WI38 (cell line): ENCODE measurements at regions not wholly inside any gene's neighbourhood (a gene's known extent, or its start where the extent isn't known, plus 50 kb on each side); places are given as distances from the start of the nearest gene placed in this dataset.

Experiments
- H3K4me3 ChIP-seq: 2 replicates; pipeline ENCODE4 v1.5.1; 2011; ENCODE audit warnings: low read depth, mild to moderate bottlenecking, control low read depth, low read length
- TF ChIP-seq, protein P1 (sequence below): IDR thresholded peaks from 2 replicates; pipeline ENCODE4 v1.5.1; 2012; ENCODE audit warnings: low read depth, mild to moderate bottlenecking, control low read depth, low read length

DNA sequence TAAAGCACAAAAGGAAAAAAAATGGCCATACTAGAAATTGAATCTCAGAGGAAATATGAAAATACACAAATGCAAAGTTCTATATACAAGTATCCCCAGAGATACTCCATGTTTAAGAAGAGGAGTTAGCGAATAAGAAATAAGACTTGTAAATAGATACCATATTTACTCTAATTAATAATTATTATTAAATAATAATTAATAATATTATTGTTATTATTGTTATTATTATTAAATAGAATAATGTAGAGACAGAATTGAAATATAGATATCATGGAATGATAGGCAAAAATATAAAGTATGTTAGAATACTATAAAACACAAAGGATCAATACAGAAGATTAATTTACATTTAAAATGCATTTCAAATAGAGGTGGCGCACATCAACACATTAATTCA, 1047.5 kb upstream of the MIR17HG start:
- H3K4me3 ChIP-seq: no peak overlapping the region
- TF ChIP-seq, protein P1, sequence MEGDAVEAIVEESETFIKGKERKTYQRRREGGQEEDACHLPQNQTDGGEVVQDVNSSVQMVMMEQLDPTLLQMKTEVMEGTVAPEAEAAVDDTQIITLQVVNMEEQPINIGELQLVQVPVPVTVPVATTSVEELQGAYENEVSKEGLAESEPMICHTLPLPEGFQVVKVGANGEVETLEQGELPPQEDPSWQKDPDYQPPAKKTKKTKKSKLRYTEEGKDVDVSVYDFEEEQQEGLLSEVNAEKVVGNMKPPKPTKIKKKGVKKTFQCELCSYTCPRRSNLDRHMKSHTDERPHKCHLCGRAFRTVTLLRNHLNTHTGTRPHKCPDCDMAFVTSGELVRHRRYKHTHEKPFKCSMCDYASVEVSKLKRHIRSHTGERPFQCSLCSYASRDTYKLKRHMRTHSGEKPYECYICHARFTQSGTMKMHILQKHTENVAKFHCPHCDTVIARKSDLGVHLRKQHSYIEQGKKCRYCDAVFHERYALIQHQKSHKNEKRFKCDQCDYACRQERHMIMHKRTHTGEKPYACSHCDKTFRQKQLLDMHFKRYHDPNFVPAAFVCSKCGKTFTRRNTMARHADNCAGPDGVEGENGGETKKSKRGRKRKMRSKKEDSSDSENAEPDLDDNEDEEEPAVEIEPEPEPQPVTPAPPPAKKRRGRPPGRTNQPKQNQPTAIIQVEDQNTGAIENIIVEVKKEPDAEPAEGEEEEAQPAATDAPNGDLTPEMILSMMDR: no peak

DNA sequence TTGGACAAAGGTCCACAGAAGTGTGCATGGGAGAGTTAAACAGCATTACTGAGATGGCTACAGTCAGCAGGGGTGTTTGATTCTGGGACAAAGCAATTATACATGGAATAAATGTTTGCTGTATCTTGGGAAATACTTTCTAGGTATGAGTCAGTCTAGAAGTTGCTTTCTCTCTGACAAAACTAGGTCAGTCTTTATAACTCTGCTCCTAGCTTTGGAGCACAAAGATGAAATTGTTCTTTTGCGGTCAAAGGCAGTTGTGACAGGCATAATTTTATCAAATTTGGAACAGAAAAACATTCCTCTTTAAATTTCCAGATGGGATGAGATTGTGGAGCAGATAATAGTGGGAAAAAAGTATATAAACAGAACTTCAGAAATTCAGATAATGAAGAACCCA, 1045.4 kb upstream of the MIR17HG start:
- no peak overlapping the region for H3K4me3 ChIP-seq
- TF ChIP-seq, protein P1: no peak

DNA sequence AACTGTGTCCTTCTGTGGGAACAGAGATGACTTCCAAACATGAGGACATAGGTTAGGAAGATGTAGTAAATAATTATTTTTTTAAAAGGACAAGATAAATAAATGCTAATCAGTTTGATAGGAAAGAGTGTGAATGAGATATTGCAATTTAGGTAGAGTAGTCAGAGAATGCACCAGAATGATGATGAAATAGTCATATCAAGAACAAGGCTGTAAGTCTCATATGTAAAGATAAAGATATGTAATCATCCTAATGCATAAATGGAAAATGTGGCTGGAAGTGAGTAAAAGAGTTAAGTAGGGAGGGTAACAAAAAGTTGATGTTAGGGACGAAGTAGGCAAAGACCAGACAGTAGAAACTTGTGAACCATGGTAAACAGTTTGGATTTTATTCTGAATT, 1041.7 kb upstream of the MIR17HG start:
- H3K4me3 ChIP-seq: no peak overlapping the region
- TF ChIP-seq, protein P1: no peak

DNA sequence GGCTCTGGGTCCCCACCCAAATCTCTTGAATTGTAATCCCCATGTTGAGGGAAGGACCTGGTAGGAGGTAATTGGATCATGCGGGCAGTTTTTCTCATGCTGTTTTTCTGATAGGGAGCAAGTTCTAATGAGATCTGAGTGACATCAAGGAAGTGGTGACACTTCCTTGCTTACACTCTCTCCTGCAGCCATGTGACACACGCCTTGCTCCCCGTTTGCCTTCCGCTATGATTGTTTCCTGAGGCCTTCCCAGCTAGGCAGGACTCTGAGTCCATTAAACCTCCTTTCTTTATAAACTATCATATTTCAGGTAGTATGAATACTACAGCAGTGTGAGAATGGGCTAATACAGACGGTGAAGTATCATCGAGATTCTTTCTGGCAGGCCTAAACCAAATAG, 1040.4 kb upstream of the MIR17HG start:
- no peak overlapping the region for H3K4me3 ChIP-seq
- TF ChIP-seq, protein P1: no peak

DNA sequence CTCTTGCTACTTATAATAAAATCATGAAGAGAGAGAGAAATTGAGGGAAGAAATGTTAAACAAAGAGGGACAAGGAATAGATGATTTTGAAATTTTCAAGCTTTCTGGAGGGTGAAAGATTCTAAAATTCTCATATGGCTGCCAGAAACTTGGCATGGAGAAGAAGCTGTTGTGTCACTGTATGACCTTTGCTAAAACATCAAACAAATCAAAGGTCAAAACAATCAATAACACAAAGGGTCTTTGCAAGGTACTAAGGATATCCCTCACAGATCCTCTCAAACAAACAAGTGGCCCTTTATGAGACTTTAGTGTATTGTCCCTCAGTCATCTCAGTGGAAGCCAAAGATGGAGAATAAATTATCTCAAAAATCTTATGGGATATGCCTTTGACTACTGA, 1039.2 kb upstream of the MIR17HG start:
- H3K4me3 ChIP-seq: no peak overlapping the region
- TF ChIP-seq, protein P1: no peak

DNA sequence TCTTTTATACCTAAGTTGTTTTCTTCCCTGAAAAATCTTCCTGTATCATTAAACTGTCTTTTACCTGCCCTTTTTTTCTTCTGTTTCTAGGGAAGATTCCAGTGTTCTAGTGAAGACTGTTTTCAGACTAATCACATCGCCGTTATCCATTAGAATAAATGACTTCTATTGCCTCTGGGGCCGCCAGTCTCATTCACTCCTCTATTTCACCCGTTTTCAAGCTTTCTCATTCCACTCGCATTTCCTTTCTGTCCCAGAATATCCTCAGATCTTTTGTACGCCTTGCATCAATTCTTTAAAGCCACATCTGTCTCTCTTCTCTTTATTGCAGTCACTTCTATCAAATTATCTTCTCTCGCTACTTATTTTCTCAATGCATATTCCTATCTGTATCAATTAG, 1035.6 kb upstream of the MIR17HG start:
- TF ChIP-seq, protein P1: no peak
- no peak overlapping the region for H3K4me3 ChIP-seq

DNA sequence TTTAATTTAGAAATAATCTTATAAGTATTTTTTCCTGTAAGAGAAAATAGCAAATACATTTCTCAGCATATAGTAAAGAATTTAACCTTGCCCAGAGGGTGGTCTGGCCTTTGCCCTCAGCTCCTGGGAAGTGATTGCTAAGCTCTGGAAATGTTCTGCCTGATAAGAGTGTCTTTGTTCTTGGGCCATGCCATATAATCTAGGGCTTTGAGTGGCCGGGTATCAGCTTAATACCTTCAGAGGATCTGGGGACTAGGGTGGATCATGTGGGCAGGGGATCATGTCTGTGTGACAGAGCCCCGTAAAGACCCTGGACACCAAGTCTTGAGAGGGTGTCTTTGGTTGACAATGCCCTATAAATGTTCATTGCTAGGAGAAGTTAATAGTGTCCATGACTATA, 1032.4 kb upstream of the MIR17HG start:
- H3K4me3 ChIP-seq: no peak overlapping the region
- TF ChIP-seq, protein P1: no peak
